ENCODE measurements at regions not wholly inside any gene's neighbourhood (a gene's known extent, or its start where the extent isn't known, plus 50 kb on each side); places are given as distances from the start of the nearest gene placed in this dataset.
"Not testable (repeated sequence)": the region's sequence is repeated elsewhere in the genome, so short reads cannot be mapped to it uniquely, and the experiment has no call there.

DNA sequence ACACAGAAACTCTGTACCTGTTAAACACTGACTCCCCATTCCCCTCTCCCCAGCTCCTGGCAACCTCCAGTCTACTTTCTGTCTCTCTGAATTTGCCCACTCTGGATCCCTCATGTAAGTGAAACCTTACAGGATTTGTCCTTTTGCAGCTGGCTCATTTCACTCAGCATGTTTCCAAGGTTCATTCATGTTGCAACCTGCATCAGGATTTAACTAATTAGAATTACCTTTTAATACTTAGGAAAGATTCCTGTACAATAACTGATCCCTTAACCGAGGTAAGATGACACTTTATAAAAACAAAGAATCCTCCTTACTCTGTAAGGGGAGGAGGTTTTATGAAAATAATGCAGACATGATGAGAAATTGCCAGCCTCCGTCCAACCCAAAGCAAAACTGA lies 113.1 kb upstream of the MTHFD1L start:
- Histone ChIP-seq H3K4me3 (no peak overlapping the region), H3K27ac (no peak overlapping the region)
- TF ChIP-seq, protein P1, sequence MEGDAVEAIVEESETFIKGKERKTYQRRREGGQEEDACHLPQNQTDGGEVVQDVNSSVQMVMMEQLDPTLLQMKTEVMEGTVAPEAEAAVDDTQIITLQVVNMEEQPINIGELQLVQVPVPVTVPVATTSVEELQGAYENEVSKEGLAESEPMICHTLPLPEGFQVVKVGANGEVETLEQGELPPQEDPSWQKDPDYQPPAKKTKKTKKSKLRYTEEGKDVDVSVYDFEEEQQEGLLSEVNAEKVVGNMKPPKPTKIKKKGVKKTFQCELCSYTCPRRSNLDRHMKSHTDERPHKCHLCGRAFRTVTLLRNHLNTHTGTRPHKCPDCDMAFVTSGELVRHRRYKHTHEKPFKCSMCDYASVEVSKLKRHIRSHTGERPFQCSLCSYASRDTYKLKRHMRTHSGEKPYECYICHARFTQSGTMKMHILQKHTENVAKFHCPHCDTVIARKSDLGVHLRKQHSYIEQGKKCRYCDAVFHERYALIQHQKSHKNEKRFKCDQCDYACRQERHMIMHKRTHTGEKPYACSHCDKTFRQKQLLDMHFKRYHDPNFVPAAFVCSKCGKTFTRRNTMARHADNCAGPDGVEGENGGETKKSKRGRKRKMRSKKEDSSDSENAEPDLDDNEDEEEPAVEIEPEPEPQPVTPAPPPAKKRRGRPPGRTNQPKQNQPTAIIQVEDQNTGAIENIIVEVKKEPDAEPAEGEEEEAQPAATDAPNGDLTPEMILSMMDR (IDR thresholded peaks at IDR 0.05) = no peak
- DNase-seq (ENCODE audit: low spot score) = no peak

DNA sequence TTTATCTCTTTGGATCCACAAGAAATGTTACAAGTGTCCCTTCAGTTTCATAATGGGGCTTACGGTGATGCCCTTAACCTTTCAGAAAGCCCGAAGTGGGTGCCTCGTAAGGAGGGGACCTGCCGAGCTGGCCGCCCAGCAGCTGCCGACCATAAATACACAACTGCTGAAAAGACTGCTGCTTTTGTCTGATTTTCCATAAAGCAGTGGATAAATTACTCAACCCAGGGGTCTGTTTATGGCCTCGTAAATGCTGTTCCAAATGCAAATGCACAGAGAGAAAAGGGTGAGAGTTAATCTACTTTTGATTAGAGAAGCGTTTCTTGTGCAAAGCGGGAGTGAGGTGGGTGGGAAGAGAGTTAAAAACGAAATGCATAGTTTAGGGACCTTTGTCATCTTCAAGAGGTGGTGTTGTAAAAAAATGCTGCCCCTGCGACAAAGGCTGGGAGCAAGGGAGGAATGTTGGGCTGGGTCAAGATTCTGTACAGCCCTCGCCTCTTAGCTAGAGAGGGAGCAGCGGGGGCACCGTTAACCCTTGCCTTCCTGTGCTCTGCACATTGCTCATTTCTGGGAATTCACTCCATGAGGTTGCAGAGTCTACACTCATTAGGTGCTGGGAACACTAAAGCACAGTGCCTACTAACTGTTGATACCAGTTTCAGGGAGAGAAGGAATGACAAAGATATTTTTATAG lies 112.0 kb upstream of the MTHFD1L start:
- no peak overlapping the region for H3K4me3 ChIP-seq
- TF ChIP-seq, protein P1 (IDR thresholded peaks at IDR 0.05) = no peak
- no peak for DNase-seq (ENCODE audit: low spot score)
- no peak overlapping the region for H3K27ac ChIP-seq

DNA sequence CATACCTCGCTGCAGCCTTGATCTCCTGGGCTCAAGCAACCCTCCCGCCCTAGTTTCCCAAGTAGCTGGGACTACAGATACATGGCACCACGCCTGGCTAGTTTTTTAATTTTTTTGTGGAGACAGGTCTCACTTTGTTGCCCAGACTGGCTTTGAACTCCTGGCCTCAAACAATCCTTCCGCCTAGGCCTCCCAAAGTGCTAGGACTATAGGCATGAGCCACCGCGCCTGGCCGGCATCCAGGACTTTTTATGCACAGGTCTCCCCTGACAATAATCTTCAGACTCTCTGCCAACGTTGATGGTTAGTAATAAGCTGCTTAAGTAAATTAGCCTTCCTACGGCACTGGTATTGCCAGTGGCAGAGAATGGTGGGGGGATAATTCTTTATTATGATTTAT lies 110.5 kb upstream of the MTHFD1L start:
- DNase-seq (ENCODE audit: low spot score) = no peak
- no peak overlapping the region for H3K4me3 ChIP-seq
- H3K27ac ChIP-seq = no peak overlapping the region
- TF ChIP-seq, protein P1 (IDR thresholded peaks at IDR 0.05) = no peak

DNA sequence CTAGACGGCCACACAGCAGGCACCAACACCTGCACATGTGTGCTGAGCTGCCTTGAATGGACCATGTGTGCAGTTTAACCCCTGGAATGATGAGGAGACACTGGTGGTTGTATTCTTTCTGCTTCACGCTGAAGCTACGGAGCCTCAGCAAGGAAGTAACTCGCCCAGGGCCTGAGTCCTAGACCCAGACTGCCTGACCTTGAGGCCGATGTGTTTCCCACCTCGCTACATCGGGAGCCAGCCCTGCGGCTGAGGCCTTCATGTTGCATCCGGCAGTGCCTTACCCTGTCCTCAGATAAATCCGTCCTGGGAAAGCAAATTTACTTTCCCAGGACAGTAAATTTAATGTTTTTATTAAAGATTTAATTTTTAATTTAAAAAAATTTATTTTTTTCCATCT lies 110.0 kb upstream of the MTHFD1L start:
- no peak overlapping the region for H3K27ac ChIP-seq

DNA sequence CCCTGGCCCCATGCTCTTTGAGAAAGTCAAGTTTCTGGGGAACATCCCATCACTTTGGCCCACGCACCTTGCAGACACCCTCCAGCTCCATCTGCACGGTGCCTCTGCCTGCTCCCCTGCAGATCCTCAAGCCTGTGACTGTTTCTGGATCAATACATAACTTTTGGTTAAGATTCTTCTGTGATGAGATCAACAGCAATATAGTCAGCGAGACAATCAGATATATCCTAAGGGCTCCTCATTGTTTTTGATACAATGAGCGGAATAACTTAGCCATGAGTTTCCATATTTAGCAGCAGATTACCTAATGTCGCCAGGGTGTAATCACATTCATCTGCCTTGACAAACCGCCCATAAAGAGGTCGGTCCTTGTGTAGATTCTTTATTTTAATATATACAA lies 109.3 kb upstream of the MTHFD1L start:
- no peak for DNase-seq (ENCODE audit: low spot score)
- H3K27ac ChIP-seq = peak overlapping the region in 1 of 2 donors; percentile 13

More for the DNA sequence above, 110.0 kb upstream of the MTHFD1L start:
- TF ChIP-seq, protein P1 (IDR thresholded peaks at IDR 0.05) = no peak
- no peak for DNase-seq (ENCODE audit: low spot score)
- H3K4me3 ChIP-seq = no peak overlapping the region

DNA sequence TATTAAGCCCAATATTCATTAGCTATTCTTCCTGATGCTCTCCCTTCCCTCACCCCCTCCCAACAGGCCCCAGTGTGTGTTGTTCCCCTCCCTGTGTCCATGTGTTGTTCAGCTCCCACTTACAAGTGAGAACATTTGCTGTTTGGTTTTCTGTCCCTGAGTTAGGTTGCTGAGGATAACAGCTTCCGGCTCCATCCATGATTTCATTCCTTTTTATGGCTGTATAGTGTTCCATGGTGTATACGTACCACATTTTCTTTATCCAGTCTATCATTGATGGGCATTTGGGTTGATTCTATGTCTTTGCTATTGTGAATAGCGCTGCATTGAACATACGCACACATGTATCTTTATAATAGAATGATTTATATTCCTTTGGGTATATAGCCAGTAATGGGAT lies 107.7 kb upstream of the MTHFD1L start:
- not testable (repeated sequence) for H3K27ac ChIP-seq; H3K4me3 ChIP-seq; DNase-seq (ENCODE audit: low spot score)

More for the DNA sequence above, 109.3 kb upstream of the MTHFD1L start:
- H3K4me3 ChIP-seq = no peak overlapping the region
- TF ChIP-seq, protein P1 (IDR thresholded peaks at IDR 0.05) = no peak

DNA sequence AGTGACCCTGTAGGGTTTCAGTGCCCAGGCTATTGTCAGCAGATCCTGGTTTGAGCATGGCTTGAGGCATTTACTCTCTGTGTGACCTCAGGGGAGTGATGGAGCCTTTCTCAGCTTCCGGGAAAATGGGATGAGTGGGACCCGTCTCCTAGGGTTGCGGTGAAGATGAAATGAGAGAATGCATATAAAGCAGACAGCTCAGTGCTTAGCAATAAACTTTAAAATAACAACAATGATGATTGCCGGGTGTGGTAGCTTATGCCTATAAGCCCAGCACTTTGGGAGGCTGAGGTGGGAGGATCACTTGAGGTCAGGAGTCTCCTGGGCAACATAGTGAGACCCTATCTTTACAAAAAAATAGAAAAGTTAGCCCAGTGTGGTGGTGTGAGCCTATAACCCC lies 106.0 kb upstream of the MTHFD1L start:
- no peak for DNase-seq (ENCODE audit: low spot score)
- TF ChIP-seq, protein P1 (IDR thresholded peaks at IDR 0.05) = no peak
- Histone ChIP-seq H3K27ac (no peak overlapping the region), H3K4me3 (no peak overlapping the region)
